B cell (primary cell): ENCODE measurements at regions not wholly inside any gene's neighbourhood (a gene's known extent, or its start where the extent isn't known, plus 50 kb on each side); places are given as distances from the start of the nearest gene placed in this dataset.

Source experiments
- ATAC-seq: fragments of 200-7000 bp; cut with Tn5 transposase; one replicate; pipeline ENCODE4 v1.10.0; 2021; ENCODE audit warnings: low read depth, mild to moderate bottlenecking, moderate number of reproducible peaks, moderate library complexity
- CTCF ChIA-PET: fragments of 350-600 bp; sonication (Branson Sonifier 250); formaldehyde crosslinking; loops from one replicate; lab custom pipeline; 2021; ENCODE audit warnings: antibody characterized with exemption, inconsistent platforms; lab: Charles Lee
- POLR2A ChIA-PET: fragments of 350-600 bp; sonication (Branson Sonifier 250); formaldehyde crosslinking; loops from one replicate; lab custom pipeline; 2021; ENCODE audit warnings: antibody characterized with exemption; lab: Charles Lee
- DNase-seq: peaks from one replicate; pipeline ENCODE4 v3.0.0; 2013
- H2AFZ ChIP-seq: 2 replicates; pipeline ENCODE4 v1.6.1; 2012; ENCODE audit warnings: mild to moderate bottlenecking, low read depth, low read length; ENCODE audit not compliant: insufficient read depth, poor library complexity, severe bottlenecking
- H3K27ac ChIP-seq, 2 donors: 1 replicate in 1 of 2; 2 replicates in 1 of 2; pipeline ENCODE4 v1.5.1; 2012 to 2013; ENCODE audit warnings: low read length in 2 of 2, mild to moderate bottlenecking in 2 of 2, moderate library complexity in 1 of 2
- H3K27me3 ChIP-seq, 4 experiments: fragments of 200-600 bp in 1 of 4; sonication (generic) in 1 of 4; replicated peaks in 1 of 4; 1 replicate in 2 of 4; 2 replicates in 2 of 4; pipeline versions ENCODE4 v1.6.1 to v1.7.0; 2013 to 2016; ENCODE audit warnings: low read length in 3 of 4, mild to moderate bottlenecking in 2 of 4, mixed read lengths in 1 of 4, moderate library complexity in 1 of 4; ENCODE audit not compliant: insufficient read depth in 4 of 4, control insufficient read depth in 3 of 4; ENCODE audit errors: control extremely low read depth in 1 of 4
- H3K36me3 ChIP-seq, 2 experiments: replicated peaks in 1 of 2; 1 replicate in 1 of 2; 2 replicates in 1 of 2; pipeline versions ENCODE4 v1.6.1 to v1.7.1; 2013; ENCODE audit warnings: low read length in 1 of 2; ENCODE audit not compliant: insufficient read depth in 2 of 2, control insufficient read depth in 1 of 2; ENCODE audit errors: control extremely low read depth in 1 of 2, extremely low read depth in 1 of 2
- H3K4me1 ChIP-seq, 2 donors: fragments of 200-600 bp in 1 of 2; sonication (generic) in 1 of 2; 1 replicate in 1 of 2; 2 replicates in 1 of 2; pipeline versions ENCODE4 v1.5.1 to v1.6.1; 2013 to 2017; ENCODE audit warnings: low read length in 2 of 2; ENCODE audit not compliant: control insufficient read depth in 2 of 2, insufficient read depth in 2 of 2
- H3K4me2 ChIP-seq: replicated peaks from 2 replicates; pipeline ENCODE3; 2012; ENCODE audit warnings: mild to moderate bottlenecking, low read depth, low read length; ENCODE audit not compliant: poor library complexity, severe bottlenecking
- H3K4me3 ChIP-seq, 5 experiments: fragments of 200-600 bp in 1 of 5; sonication (generic) in 1 of 5; 1 replicate in 3 of 5; 2 replicates in 2 of 5; pipeline versions ENCODE4 v1.5.1 to v1.7.0; 2011 to 2016; ENCODE audit warnings: low read length in 4 of 5, mild to moderate bottlenecking in 4 of 5, low read depth in 2 of 5, control low read depth in 1 of 5, moderate library complexity in 1 of 5; ENCODE audit not compliant: insufficient read depth in 1 of 5; ENCODE audit errors: control extremely low read depth in 1 of 5, extremely low read depth in 1 of 5
- H3K79me2 ChIP-seq: fragments of 200-600 bp; sonication (generic); one replicate; pipeline ENCODE4 v1.6.0; 2016; ENCODE audit warnings: low read length; ENCODE audit not compliant: control insufficient read depth, insufficient read depth
- H3K9ac ChIP-seq: fragments of 200-600 bp; sonication (generic); 2 replicates; pipeline ENCODE4 v1.6.1; 2017; ENCODE audit warnings: mild to moderate bottlenecking, low read length, moderate library complexity
- H3K9me3 ChIP-seq, 3 donors: one replicate each; pipeline versions ENCODE4 v1.6.1 to v1.7.1; 2013; ENCODE audit warnings: low read length in 2 of 3; ENCODE audit not compliant: control insufficient read depth in 2 of 3, insufficient read depth in 1 of 3; ENCODE audit errors: control extremely low read depth in 1 of 3
- H4K20me1 ChIP-seq: 2 replicates; pipeline ENCODE4 v1.6.0; 2012; ENCODE audit warnings: mild to moderate bottlenecking, low read length; ENCODE audit not compliant: insufficient read depth, control insufficient read depth, poor library complexity, severe bottlenecking
- H3K27ac Mint-ChIP-seq: one replicate; pipeline ENCODE4 v1.8.0; 2021; ENCODE audit warnings: mixed read lengths
- H3K27me3 Mint-ChIP-seq: one replicate; pipeline ENCODE4 v1.8.0; 2021; ENCODE audit warnings: mixed read lengths
- H3K4me1 Mint-ChIP-seq: one replicate; pipeline ENCODE4 v1.8.0; 2021; ENCODE audit warnings: mixed read lengths
- H3K4me3 Mint-ChIP-seq: one replicate; pipeline ENCODE4 v1.8.0; 2021; ENCODE audit warnings: mixed read lengths
- H3K9me3 Mint-ChIP-seq: one replicate; pipeline ENCODE4 v1.8.0; 2022; ENCODE audit warnings: mixed read lengths; ENCODE audit not compliant: insufficient read depth
- CTCF ChIP-seq: fragments of 200-600 bp; IDR thresholded peaks from one replicate; pipeline ENCODE4 v1.8.0; 2022; ENCODE audit warnings: antibody characterized with exemption, mild to moderate bottlenecking
- EZH2 ChIP-seq: IDR thresholded peaks from 2 replicates; pipeline ENCODE4 v1.6.1; 2012; ENCODE audit warnings: borderline replicate concordance, low read depth, mild to moderate bottlenecking, moderate library complexity, low read length; ENCODE audit not compliant: insufficient read depth, poor library complexity, severe bottlenecking
- WGBS: methylation state at CpG from one replicate; pipeline ENCODE4 v1.1.5; 2013; ENCODE audit warnings: missing lambda C conversion rate; ENCODE audit not compliant: insufficient coverage; 5-methylcytosine and 5-hydroxymethylcytosine counted together
- intact Hi-C: fragments of 100-400 bp; cut with micrococcal nuclease; formaldehyde crosslinking; loops from one replicate; pipeline ENCODE4 v1.10.0; 2022

- no peaks in the 10 kb centered on the region for H3K36me3 ChIP-seq
- H3K4me2 ChIP-seq: no peak overlapping the region
- H3K9me3 ChIP-seq: peaks cover 0 to 10% (median 0%) of the 10 kb centered on the region in 3 donors
- ChIA-PET POLR2A (no interaction called here), CTCF (no interaction called here)
- no peaks in the 10 kb centered on the region for H3K4me1 ChIP-seq
- H3K4me3 Mint-ChIP-seq: no peak overlapping the region
- DNase-seq (no peak), ATAC-seq (no peak)
- no peaks in the 10 kb centered on the region for H3K27me3 Mint-ChIP-seq
- no peak overlapping the region for H3K27ac Mint-ChIP-seq
- no peak overlapping the region for H3K27ac ChIP-seq
- 55% methylated on average over 1 of the region's 1 CpG for whole genome bisulfite sequencing
- H3K4me3 ChIP-seq: no peak overlapping the region
- H2AFZ ChIP-seq: no peak overlapping the region
- no peaks in the 10 kb centered on the region for H3K4me1 Mint-ChIP-seq
- no peaks in the 10 kb centered on the region for H4K20me1 ChIP-seq
- peaks cover 9% of the 10 kb centered on the region for H3K9me3 Mint-ChIP-seq
- H3K27me3 ChIP-seq: no peaks in the 10 kb centered on the region
- no peaks in the 10 kb centered on the region for H3K79me2 ChIP-seq
- intact Hi-C loops: no loop called here
- no peak overlapping the region for H3K9ac ChIP-seq
- TF ChIP-seq EZH2 (no peak), CTCF (no peak)
Measured at GRCh38 chr17:53668854-53669253, 153.9 kb upstream of the KIF2B start.

DNA sequence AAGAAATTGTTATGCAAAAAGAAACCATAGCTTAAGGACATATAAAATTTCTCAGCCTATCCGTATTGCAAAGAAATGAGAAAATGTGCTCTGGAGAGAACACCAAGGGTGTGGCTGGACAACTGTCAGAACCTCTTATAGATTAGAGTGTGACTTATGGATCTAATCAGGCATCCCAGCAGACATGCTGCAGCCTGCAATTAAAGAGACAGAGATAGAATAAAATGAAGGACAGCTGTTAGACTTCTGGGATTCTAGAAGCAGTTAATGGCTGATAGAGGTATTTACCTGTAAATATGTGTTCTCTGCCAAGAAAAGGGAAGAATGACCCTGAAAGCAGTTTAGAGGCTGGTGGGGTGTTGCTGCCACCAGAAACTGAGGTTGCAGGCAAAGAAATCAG is 160.1 kb upstream of the KIF2B start:
- Histone ChIP-seq H3K4me1 (no peaks in the 10 kb centered on the region), H3K27me3 (no peaks in the 10 kb centered on the region), H2AFZ (no peak overlapping the region), H3K27ac (no peak overlapping the region), H3K9ac (no peak overlapping the region), H3K79me2 (no peaks in the 10 kb centered on the region), H3K4me3 (no peak overlapping the region), H3K4me2 (no peak overlapping the region), H3K9me3 (peaks cover 0 to 4% (median 0%) of the 10 kb centered on the region in 3 donors), H4K20me1 (no peaks in the 10 kb centered on the region), H3K36me3 (no peaks in the 10 kb centered on the region)
- Mint-ChIP-seq H3K4me3 (no peak overlapping the region), H3K27me3 (no peaks in the 10 kb centered on the region), H3K9me3 (peaks cover 10% of the 10 kb centered on the region), H3K4me1 (no peaks in the 10 kb centered on the region), H3K27ac (no peak overlapping the region)
- intact Hi-C loops: no loop called here
- POLR2A ChIA-PET: no interaction called here
- TF ChIP-seq CTCF (no peak), EZH2 (no peak)
- WGBS: 100% methylated on average over 1 of the region's 1 CpG
- CTCF ChIA-PET: no interaction called here
- ATAC-seq (no peak), DNase-seq (no peak)
